NCI-H748 (cell line): ENCODE measurements at regions not wholly inside any gene's neighbourhood (a gene's known extent, or its start where the extent isn't known, plus 50 kb on each side); places are given as distances from the start of the nearest gene placed in this dataset.

Experiments used
- DNase-seq: peaks from one replicate; lab custom pipeline; 2025; ENCODE audit not compliant: unreplicated experiment; lab: John Stamatoyannopoulos, UW

GRCh38 chr20:4560667-4561066 is 125.6 kb upstream of the PRNP start:
- DNase-seq, result no peak

GRCh38 chr20:4559906-4560305 is 126.3 kb upstream of the PRNP start:
- no peak for DNase-seq

DNA sequence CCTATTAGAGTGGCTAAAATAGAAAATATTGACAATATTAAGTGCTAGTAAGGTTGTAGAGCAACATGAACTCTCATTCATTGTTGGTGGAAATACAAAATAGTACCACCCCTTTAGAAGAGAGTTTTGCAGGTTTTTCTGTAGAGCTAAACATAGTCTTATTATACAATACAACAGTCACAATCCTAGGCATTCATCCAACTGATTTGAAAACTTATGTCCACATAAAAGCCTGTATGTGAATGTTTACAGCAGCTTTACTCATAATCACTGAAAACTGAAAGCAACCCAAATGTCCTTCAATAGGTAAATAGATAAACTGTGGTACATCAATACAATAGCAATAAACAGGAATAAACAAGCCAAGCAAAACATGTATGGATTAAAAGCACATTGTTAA is 127.2 kb upstream of the PRNP start:
- DNase-seq, result no peak

GRCh38 chr20:4556781-4557180 is 129.5 kb upstream of the PRNP start:
- no peak for DNase-seq

- no peak for DNase-seq
Observed at GRCh38 chr20:4555188-4555890, 130.9 kb upstream of the PRNP start.

DNA sequence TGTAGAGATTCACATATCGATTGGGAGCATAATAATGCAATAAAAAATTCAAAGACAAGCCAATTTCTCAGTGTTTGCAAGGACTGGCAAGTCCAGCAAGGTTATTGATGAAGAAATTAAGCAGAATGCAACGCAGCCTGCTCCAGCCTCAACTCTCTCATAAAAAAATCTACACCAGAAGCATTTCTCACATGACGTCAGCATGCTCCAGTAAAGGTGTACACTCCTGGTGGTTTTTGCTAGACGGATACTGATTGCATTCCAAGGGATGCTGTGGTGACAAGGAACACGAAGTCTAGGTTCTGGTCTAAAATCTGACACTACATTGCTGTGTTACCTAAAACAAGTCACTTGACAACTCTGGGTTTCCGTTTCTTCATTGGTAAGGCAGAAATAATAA is 131.9 kb upstream of the PRNP start:
- no peak for DNase-seq

DNA sequence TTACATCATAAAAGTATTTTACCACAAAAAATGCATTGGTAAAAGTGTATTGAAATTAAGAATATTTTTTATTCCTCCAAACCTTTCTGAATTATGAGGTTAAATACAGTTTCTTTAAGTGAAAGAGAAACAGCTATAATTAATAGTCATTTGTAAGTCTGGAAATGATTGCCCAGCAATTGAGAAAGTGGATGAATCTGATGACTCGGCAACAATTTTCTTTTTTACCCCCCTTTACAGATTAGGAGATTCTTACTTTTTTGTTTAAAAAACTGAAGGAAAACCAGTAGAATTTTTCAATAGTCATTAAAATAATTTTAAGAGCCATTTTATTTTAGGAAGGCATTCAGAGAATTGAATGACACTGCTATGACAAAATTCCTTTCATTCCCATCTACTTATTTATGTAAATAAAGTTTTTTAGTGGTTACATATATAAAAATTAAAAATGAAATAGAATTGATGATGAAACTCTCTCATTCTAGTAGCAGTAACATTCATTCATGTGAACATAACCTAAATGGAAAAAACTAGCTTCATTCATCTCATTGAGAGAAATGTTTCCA is 134.1 kb upstream of the PRNP start:
- no peak for DNase-seq

DNA sequence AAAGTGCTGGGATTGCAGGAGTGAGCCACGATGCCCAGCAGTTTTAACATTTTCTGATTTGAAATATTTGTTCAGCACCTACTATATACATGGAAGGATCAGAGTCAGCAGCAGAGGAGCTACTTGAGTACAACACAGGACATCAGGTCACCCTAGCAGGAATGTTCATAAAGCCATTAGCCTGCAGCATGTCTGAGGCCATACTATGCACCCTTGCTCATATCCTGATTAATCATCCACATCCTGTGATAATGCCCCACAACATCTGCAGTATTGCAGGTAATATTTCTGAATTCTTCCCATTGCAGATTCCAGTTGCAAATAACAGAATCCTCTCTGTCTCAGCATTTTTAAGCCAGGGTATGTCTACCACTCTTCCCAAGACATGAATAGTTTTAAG is 135.5 kb upstream of the PRNP start:
- DNase-seq, result no peak

DNA sequence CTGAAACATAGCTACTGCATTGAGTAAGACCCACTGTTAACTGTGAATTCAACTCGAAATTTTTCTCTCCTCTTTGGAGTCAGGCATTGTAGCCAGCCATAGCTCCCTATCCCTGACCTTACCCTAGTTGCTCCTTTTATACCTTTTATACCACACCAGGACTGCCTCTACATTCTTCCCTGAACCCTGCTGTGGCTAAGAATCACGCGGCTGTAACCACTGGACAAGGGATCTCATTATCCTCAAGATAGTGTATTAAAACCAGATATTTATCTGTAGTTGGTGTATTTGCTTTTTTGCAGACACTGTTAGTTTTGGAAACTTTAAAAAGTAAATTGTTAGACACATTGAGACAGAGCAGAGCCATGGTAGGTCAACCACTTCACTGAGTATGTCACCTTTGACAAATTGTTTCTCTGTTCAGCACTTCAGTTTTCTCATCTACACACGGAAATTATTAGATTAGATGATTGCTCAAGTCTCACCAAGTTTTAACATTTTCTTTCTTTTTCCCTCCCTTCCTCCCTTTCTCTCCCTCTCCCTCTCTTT is 136.5 kb upstream of the PRNP start:
- DNase-seq, result no peak

GRCh38 chr20:4548552-4548951 is 137.7 kb upstream of the PRNP start:
- no peak for DNase-seq

DNA sequence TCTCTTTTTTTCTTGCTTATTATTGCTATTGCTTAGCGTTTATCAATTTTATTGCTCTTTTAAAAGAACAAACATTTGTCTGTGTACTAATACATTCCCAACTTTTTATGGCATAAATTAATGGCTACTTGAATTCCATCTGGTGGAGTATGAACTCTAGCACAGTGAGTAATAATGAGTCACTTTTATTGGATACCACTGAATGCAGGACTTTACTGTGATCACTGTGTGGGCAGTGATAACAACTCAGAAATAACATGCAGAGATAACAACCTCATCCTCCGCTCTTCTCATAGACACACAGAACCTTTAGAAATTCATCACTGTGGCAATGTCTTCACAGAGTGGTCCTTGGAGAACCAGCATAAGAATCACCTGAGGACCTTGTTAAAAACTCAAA is 139.5 kb upstream of the PRNP start:
- no peak for DNase-seq

DNA sequence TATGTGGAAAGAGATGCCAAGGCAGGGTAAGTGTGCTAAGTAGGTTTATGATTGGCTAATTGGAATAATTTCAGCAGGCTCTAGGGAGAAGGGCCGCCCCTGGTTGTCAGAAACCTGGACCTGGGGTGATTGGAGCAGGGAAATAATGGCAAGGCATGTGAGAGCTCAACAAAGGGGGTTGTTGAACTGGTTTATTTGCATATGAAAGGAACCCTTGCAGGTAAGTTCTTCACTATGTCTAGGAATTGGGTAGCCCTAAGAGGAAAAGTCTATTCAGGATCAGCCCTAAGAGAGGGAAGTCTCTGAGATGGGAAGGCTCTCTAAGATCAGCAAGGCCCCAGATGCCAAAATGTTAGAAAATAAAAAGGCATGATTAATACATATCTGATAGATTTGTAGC is 139.9 kb upstream of the PRNP start:
- peak; percentile 24 for DNase-seq

DNA sequence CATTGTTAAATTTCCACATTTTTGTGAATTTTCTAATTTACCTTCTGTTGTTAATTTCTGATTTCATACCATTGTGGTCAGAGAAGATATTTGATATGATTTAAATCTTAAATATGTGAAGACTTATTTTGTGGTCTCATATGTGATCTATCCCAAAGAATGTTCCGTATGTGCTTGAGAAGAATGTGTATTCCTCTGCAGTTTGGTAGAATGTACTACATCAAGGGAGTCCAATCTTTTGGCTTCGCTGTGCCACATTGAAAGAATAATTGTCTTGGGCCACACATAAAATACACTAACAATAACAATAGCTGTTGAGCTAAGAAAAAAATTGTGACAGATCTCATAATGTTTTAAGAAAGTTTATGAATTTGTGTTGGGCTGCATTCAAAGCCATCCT is 140.7 kb upstream of the PRNP start:
- DNase-seq, result no peak

DNA sequence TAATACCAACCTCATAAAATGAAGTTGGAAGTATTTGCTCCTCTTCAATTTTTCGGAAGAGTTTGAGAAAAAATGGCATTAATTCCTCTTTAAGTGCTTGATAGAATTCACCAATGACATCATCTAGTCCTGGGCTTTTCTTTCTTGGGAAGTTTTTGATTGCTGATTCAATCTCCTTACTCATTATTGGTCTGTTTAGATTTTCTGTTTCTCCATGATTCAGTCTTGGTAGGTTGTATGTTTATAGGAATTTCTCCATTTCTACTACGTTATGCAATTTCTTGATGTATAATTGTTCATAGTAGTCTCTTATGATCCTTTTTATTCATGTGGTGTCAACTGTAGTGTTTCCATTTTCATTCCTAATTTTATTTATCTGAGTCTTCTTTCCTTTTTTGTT is 141.5 kb upstream of the PRNP start:
- no peak for DNase-seq

GRCh38 chr20:4542270-4542669 is 144.0 kb upstream of the PRNP start:
- no peak for DNase-seq

- DNase-seq, result no peak
Observed at GRCh38 chr20:4534315-4534714, 151.9 kb upstream of the PRNP start.

GRCh38 chr20:4533368-4534133 is 152.7 kb upstream of the PRNP start:
- DNase-seq, result no peak

DNA sequence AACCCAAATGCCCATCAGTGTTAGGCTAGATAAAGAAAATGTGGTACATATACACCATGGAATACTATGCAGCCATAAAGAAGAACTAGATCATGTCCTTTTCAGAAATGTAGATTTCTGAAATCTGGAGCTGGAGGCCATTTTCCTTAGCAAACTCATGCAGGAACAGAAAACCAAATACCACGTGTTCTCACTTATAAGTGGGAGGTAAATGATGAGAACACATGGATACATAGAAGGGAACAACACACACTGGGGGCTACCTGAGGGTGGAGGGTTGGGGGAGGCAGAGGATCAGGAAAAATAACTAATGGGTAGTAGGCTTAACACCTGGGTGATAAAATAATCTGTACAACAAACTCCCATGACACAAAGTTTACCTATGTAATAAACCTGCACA is 153.5 kb upstream of the PRNP start:
- no peak for DNase-seq

DNA sequence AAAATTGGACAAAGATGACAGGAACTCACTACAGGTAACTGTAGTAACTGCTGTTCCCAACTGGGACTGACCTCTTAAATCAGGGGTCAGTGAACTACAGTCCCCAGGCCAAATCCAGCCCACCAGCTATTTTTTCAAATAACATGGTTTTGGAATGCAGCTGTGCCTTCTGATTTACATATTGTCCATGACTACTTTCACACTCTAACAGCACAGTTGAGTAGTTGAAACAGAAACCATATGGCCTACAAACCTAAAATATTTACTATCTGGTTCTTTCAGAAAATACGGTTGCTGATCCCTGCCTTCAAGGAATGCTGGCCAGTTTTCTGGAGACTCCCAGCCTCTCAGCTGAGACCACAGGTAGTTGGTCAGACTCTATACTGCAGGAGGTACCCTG is 161.5 kb upstream of the PRNP start:
- DNase-seq, result no peak

- no peak for DNase-seq
Observed at GRCh38 chr20:4524307-4524706, 161.9 kb upstream of the PRNP start.

DNA sequence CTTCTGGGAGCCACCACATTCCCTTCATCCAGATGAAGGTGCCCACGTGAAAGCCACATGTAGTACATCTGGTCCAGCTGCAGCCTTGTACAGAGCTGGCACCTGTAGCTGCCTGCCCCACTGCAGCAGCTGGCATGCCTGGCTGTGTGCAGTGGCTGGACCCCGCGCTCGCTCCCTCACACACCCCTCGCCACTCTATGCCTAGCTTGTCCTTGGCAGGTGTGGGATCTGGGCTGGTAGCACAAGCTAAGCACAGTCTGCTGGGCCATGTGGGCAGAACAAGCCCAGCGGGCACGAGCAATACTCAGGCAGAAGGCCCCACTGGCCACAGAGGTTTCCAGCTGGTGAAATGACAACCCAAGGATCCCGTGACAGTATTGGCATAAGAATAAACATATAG is 163.9 kb upstream of the PRNP start:
- no peak for DNase-seq
